GM23338 (cell line): ENCODE measurements at regions not wholly inside any gene's neighbourhood (a gene's known extent, or its start where the extent isn't known, plus 50 kb on each side); places are given as distances from the start of the nearest gene placed in this dataset.

Source experiments
- CTCF ChIP-seq, 2 experiments: fragments of 200-600 bp in 1 of 2; sonication (generic) in 1 of 2; conservative IDR thresholded peaks; 2 replicates each; pipeline versions ENCODE4 v1.5.1 to v1.6.1; 2016 to 2017; ENCODE audit warnings: antibody characterized with exemption in 2 of 2, low read depth in 2 of 2, mild to moderate bottlenecking in 2 of 2, moderate library complexity in 1 of 2
- POLR2AphosphoS5 ChIP-seq: IDR thresholded peaks from 2 replicates; pipeline ENCODE4 v1.6.1; 2016; ENCODE audit warnings: antibody characterized with exemption, low read depth

- no peak for TF ChIP-seq POLR2AphosphoS5
- TF ChIP-seq CTCF (conservative IDR thresholded peaks at IDR 0.05; ENCODE audit: low read depth in 2 of 2): no peak
These were observed 60.0 kb upstream of the MKLN1 start for GRCh38 chr7:131267631-131268030.
